HCT116 (cell line): ENCODE measurements at regions not wholly inside any gene's neighbourhood (a gene's known extent, or its start where the extent isn't known, plus 50 kb on each side); places are given as distances from the start of the nearest gene placed in this dataset.

ENCODE experiments used
- ATAC-seq: fragments of 200-7000 bp; cut with Tn5 transposase; 2 replicates; pipeline ENCODE4 v1.9.1; 2020; ENCODE audit warnings: mild to moderate bottlenecking, moderate library complexity
- BruUV-seq: library from RNA; stranded (reverse); fragments of 400-500 nt; replicated peaks from 2 replicates; lab custom pipeline; 2021; lab: Mats Ljungman, UMichigan
- CTCF ChIA-PET: fragments of 300-600 bp; sonication (Branson Sonifier 250); formaldehyde crosslinking; loops from one replicate; lab custom pipeline; 2021; ENCODE audit warnings: antibody characterized with exemption; lab: Charles Lee
- POLR2A ChIA-PET: fragments of 300-600, 350-600 bp; sonication (Branson Sonifier 250); formaldehyde crosslinking; loops from one replicate; lab custom pipeline; 2021; ENCODE audit warnings: antibody characterized with exemption; lab: Charles Lee
- RAD21 ChIA-PET, 2 experiments: fragments of 300-600 bp; sonication (Branson Sonifier 250); formaldehyde crosslinking; loops; one replicate each; lab custom pipeline; 2023; ENCODE audit warnings: low total read pairs in 2 of 2; ENCODE audit not compliant: uncharacterized antibody in 2 of 2, unreplicated experiment in 2 of 2, low non-redundant PET in 1 of 2; lab: Charles Lee
- DNase-seq: peaks from one replicate; pipeline ENCODE4 v3.0.0-alpha.2; 2010; ENCODE audit warnings: low read depth, low spot score
- H2AFZ ChIP-seq: fragments of 200-600 bp; shearing (Covaris generic), sonication (generic); 2 replicates; pipeline ENCODE4 v1.6.1; 2017; ENCODE audit warnings: low read depth, mixed run types, mixed read lengths, antibody characterized with exemption, low read length; ENCODE audit not compliant: poor library complexity, severe bottlenecking
- H3K27ac ChIP-seq: 2 replicates; pipeline ENCODE4 v1.5.1; 2012; ENCODE audit warnings: low read depth, low read length
- H3K27me3 ChIP-seq: fragments of 200-600 bp; sonication (generic); 2 replicates; pipeline ENCODE4 v1.6.1; 2016; ENCODE audit warnings: mixed run types, low read length, mixed read lengths; ENCODE audit not compliant: insufficient read depth
- H3K36me3 ChIP-seq, 2 experiments: fragments of 200-500 bp in 1 of 2; fragments of 200-600 bp in 1 of 2; sonication (Bioruptor generic) in 1 of 2; sonication (generic) in 1 of 2; 2 replicates each; pipeline versions ENCODE4 v1.5.1 to v1.6.1; 2014 to 2016; ENCODE audit warnings: low read length in 2 of 2, inconsistent platforms in 1 of 2, mixed read lengths in 1 of 2, mixed run types in 1 of 2; ENCODE audit not compliant: insufficient read depth in 2 of 2, control insufficient read depth in 1 of 2
- H3K4me1 ChIP-seq, 2 experiments: fragments of 200-600 bp in 1 of 2; sonication (generic) in 1 of 2; 2 replicates each; pipeline versions ENCODE4 v1.5.1 to v1.6.1; 2012 to 2017; ENCODE audit warnings: low read length in 2 of 2, inconsistent platforms in 1 of 2, mild to moderate bottlenecking in 1 of 2, mixed read lengths in 1 of 2, mixed run types in 1 of 2, moderate library complexity in 1 of 2; ENCODE audit not compliant: insufficient read depth in 2 of 2, control insufficient read depth in 1 of 2
- H3K4me2 ChIP-seq: fragments of 200-600 bp; sonication (generic); 2 replicates; pipeline ENCODE4 v1.6.1; 2017; ENCODE audit warnings: mixed run types, low read length, mixed read lengths
- H3K4me3 ChIP-seq, 2 experiments: fragments of 200-600 bp in 1 of 2; sonication (generic) in 1 of 2; replicated peaks in 1 of 2; 2 replicates each; pipeline ENCODE4 v1.5.1; 2011 to 2016; ENCODE audit warnings: low read length in 2 of 2, control low read depth in 1 of 2, low read depth in 1 of 2, mild to moderate bottlenecking in 1 of 2, mixed read lengths in 1 of 2, mixed run types in 1 of 2
- H3K79me2 ChIP-seq: fragments of 200-600 bp; sonication (generic); 2 replicates; pipeline ENCODE4 v1.6.1; 2017; ENCODE audit warnings: mild to moderate bottlenecking, mixed run types, low read length, moderate library complexity, mixed read lengths; ENCODE audit not compliant: insufficient read depth
- H3K9ac ChIP-seq: fragments of 200-600 bp; sonication (generic); 2 replicates; pipeline ENCODE4 v1.6.1; 2016; ENCODE audit warnings: low read length, mixed read lengths
- H3K9me2 ChIP-seq: fragments of 200-600 bp; sonication (generic), shearing (Covaris generic); 2 replicates; pipeline ENCODE4 v1.6.1; 2017; ENCODE audit warnings: mixed run types, mild to moderate bottlenecking, moderate library complexity; ENCODE audit not compliant: insufficient read depth
- H3K9me3 ChIP-seq, 2 experiments: fragments of 200-500 bp in 1 of 2; fragments of 200-600 bp in 1 of 2; sonication (Bioruptor generic) in 1 of 2; sonication (generic) in 1 of 2; 2 replicates each; pipeline ENCODE4 v1.6.1; 2014 to 2017; ENCODE audit warnings: low read length in 2 of 2, mixed read lengths in 2 of 2, inconsistent platforms in 1 of 2, low read depth in 1 of 2, mild to moderate bottlenecking in 1 of 2, mixed run types in 1 of 2, moderate library complexity in 1 of 2; ENCODE audit not compliant: control insufficient read depth in 1 of 2, insufficient read depth in 1 of 2
- H4K20me1 ChIP-seq: fragments of 200-600 bp; sonication (generic), shearing (Covaris generic); 2 replicates; pipeline ENCODE4 v1.6.1; 2017; ENCODE audit warnings: mixed run types, mild to moderate bottlenecking, moderate library complexity; ENCODE audit not compliant: insufficient read depth
- EGR1 ChIP-seq: IDR thresholded peaks from 2 replicates; pipeline ENCODE4 v1.6.1; 2012; ENCODE audit warnings: low read depth
- ELF1 ChIP-seq: IDR thresholded peaks from 2 replicates; pipeline ENCODE4 v1.6.1; 2012; ENCODE audit warnings: low read depth, borderline replicate concordance
- EZH2 ChIP-seq: fragments of 200-600 bp; sonication (generic); IDR thresholded peaks from 2 replicates; pipeline ENCODE4 v1.6.1; 2017; ENCODE audit warnings: antibody characterized with exemption, mixed run types
- SIN3A ChIP-seq: IDR thresholded peaks from 2 replicates; pipeline ENCODE4 v1.6.1; 2012; ENCODE audit warnings: low read depth
- YY1 ChIP-seq: IDR thresholded peaks from 2 replicates; pipeline ENCODE4 v1.6.1; 2011; ENCODE audit warnings: low read length, low read depth, moderate library complexity, mild to moderate bottlenecking; ENCODE audit not compliant: insufficient replicate concordance; ENCODE audit errors: extremely low read depth
- ZFX ChIP-seq: fragments of 450-650 bp; IDR thresholded peaks from 2 replicates; pipeline ENCODE4 v1.6.1; 2017
- ZNF274 ChIP-seq: fragments of 200-500 bp; sonication (Bioruptor generic); IDR thresholded peaks from 2 replicates; pipeline ENCODE4 v1.6.1; 2014; ENCODE audit warnings: mild to moderate bottlenecking, low read depth, low read length, inconsistent platforms
- intact Hi-C: fragments of 100-400 bp; cut with micrococcal nuclease; formaldehyde crosslinking; loops from 2 replicates; pipeline ENCODE4 v1.10.0; 2022

DNA sequence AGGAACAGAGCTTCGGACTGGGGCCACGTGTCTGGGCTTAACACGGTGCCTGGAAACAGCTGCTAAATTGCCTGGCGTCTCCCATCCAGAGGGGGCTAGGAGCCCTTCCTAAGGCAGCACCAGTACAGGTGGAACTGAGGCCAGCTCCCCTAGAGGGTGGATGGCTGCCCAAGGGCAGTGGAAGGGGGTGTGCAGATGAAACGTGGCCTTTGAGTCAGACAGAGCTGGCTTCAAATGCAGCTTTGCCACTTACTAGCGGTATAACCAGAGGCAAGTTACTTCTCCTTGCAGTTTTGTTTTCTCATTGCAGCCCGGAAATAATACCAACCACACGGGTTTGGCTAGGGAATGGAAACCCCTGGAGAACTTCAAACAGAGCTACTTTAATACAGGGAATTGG is 59.3 kb upstream of the SLC24A4 start (continued):
- no peak for TF ChIP-seq ELF1
- TF ChIP-seq ZFX = no peak
- TF ChIP-seq ZNF274 = no peak

DNA sequence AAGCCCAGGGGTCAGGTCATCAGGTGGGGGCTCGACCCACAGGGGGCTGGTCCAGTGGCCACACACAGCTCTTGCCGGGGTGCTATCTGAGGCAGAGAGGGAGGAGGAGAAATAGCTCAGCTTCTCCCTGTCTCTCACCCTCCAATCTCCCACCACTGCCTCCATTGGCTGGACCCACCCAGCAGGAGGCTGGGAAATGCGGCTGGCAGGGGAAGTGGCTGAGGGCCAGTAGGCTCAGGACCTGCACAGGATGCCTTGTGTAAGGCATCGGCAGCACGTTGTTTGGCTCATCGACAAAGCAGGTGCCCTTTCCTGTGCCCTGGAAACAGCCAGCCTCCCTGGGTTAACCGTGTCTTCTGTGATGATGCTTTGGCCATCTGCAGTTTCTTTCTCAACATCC is 58.8 kb upstream of the SLC24A4 start:
- intact Hi-C loops = no loop called here
- ChIA-PET CTCF (no interaction called here), RAD21 (no interaction called here), POLR2A (no interaction called here)
- Histone ChIP-seq H3K36me3 (no peaks in the 10 kb centered on the region), H4K20me1 (no peaks in the 10 kb centered on the region), H3K4me3 (no peak overlapping the region), H3K9me2 (no peaks in the 10 kb centered on the region), H2AFZ (no peak overlapping the region), H3K4me2 (no peak overlapping the region), H3K4me1 (no peaks in the 10 kb centered on the region), H3K27ac (no peak overlapping the region), H3K9ac (no peak overlapping the region), H3K79me2 (no peaks in the 10 kb centered on the region), H3K9me3 (no peaks in the 10 kb centered on the region), H3K27me3 (no peaks in the 10 kb centered on the region)
- no peak for DNase-seq
- TF ChIP-seq EGR1 = no peak
- TF ChIP-seq SIN3A = no peak
- no peak for TF ChIP-seq ELF1
- no peak for TF ChIP-seq ZNF274
- no peak for TF ChIP-seq EZH2
- ATAC-seq = no peak
- no TSS peak for BruUV-seq

DNA sequence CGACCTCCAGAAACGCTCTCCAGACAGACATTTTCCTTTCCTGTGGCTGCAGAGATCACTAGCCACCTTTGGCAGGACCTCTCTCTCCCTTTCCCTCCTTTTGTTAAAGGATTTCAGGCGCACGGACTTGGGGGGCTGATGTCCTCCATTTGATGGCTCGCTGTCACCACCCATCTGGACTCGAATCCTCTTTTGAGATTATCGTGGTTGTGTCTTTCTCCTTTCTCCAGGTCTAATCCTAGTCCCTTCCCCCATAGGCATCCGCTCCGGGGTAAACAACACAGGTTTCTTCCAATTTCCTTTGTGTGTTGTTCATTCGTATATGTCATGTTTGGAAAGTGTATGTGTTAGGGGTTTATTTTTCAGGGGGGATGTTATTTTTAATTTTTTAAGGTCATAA is 56.7 kb upstream of the SLC24A4 start:
- CTCF ChIA-PET = no interaction called here
- BruUV-seq = no TSS peak
- POLR2A ChIA-PET = no interaction called here
- Histone ChIP-seq H3K9me2 (no peaks in the 10 kb centered on the region), H3K79me2 (no peaks in the 10 kb centered on the region), H3K9me3 (no peaks in the 10 kb centered on the region), H4K20me1 (no peaks in the 10 kb centered on the region), H2AFZ (no peak overlapping the region), H3K4me1 (no peaks in the 10 kb centered on the region), H3K9ac (no peak overlapping the region), H3K4me3 (no peak overlapping the region), H3K27ac (no peak overlapping the region), H3K36me3 (no peaks in the 10 kb centered on the region), H3K27me3 (no peaks in the 10 kb centered on the region), H3K4me2 (no peak overlapping the region)
- RAD21 ChIA-PET = no interaction called here
- TF ChIP-seq ELF1 (no peak), YY1 (no peak)
- ATAC-seq (no peak), DNase-seq (no peak)
- intact Hi-C loops = no loop called here
